HG02763 (cell line): ENCODE measurements at regions not wholly inside any gene's neighbourhood (a gene's known extent, or its start where the extent isn't known, plus 50 kb on each side); places are given as distances from the start of the nearest gene placed in this dataset.

Experiments
- ATAC-seq: cut with Tn5 transposase; IDR thresholded peaks from one replicate; pipeline ENCODE4 v1.9.1; 2021; ENCODE audit warnings: mild to moderate bottlenecking, moderate library complexity; ENCODE audit not compliant: unreplicated experiment

DNA sequence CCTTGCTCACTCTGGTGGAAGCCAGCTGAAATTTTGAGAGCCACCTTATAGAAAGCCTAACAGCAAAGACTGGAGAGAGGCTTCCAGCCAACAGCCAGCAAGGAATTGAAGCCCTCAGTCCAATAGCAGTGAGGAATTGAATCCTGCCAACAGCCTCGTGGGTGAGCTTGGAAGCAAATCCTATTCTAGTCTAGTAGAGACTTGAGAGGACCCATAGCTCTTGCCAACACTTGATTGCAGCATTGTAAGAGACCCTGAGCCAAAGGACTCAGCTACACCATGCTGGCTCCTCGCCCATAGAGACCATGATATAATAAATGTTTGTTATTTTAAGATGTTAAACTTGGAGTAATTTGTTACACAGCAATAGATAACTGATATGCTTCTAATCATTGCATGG, 403.0 kb upstream of the TNP1 start:
- no peak for ATAC-seq

DNA sequence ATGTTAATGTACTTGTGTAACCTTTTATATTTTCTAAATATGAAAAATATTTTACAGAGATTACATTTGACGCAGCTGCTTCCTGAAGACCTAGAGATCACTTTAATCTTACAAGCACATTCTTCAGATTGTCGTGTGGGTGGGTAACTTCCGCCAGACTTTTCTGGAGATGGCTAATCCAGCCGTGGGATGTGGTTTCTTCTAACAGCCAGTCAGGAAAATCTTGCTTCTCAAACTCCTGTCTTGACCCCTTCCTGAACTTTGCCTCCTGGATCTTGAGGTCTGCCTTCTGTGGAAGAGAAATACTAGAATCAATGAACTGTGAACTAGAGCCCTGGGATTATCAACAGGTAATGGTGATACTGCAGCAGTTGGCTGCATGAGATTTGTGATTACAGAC, 401.6 kb upstream of the TNP1 start:
- ATAC-seq, result no peak

DNA sequence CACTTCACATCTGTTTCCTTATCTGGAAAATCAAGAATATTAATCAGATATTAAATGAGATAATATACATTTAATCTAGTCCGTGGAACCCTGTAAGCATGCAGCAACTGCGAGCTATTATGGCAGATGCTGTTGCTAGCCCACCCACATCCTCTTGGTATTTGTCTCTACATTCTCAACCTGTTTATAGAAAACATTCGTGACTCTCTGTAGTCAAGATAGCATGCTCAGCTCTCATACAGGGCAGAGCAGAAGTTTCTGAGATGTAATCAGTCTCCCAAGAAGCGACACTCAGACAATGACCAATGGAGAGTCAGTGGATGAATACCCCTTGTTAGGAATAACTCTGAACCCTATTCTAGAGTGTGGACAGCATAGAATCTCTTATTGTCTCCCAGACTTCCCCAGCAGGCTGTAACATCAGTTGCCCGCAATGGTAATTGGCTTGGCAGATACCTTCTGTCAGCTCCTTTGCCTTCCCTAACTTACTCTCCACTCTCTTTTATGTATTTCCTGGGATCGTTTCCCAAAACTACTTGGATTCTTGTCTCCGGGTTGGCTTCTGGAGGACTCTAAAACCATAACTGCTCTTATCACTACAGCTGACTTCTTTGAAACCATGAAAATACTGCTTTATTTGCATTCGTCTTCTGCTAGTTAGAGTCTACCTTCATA, 400.7 kb upstream of the TNP1 start:
- ATAC-seq, result no peak

DNA sequence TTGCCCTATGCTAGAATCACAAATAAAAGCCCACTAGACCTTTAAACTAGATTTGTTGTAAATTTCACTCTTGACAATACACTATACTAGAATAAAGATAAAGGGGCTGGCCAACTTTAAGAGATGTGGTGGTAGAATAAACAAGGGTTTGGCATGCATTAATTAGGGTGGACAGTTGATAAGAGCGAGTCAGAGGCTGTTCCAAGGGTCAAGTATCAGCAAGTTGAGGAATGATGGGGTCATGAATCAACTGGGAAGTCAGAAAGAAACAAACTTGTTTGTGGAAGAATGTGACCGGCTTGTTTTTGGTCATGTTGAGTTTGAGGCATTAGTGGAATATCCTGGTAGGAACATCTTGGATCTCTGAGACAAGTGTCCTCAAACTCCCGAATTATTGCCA, 398.3 kb upstream of the TNP1 start:
- no peak for ATAC-seq

DNA sequence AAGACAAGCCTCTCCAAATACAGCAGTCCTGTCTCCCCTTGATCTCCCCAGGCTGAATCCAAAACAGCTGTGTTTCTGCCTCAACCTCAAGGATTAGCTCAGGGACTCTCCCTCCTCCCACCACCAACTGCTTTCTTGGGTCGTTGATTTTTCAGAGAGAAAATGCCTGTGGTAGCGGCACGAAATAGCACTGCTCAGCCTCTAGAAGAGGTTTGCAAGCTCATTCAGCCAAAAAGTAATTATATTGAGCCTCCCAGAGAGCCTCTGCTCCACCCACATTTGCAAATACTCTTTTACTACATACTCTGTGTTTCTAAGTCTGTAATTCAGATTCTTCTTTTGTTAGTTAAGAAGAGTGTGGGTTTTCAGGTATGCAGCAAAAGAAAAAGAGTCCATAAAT, 396.4 kb upstream of the TNP1 start:
- ATAC-seq, result no peak

DNA sequence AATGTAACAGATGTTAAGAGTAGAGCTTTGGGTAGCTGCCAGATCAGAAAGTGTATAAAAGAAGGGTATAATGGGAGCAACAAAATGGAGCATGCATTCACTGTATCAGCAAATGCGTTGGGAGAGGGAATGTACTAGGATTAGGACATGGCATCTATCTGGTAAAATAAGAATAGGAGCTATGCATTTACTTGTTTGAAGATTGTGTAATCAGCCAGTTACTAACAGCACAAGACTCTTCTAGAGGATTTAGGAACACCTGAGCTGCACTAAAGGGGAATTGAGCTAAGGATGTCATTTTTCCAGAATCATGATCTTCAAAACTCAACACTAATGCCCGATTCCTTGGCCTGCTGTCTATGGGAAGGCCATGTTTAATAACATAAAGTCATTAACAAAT, 394.2 kb upstream of the TNP1 start:
- no peak for ATAC-seq

DNA sequence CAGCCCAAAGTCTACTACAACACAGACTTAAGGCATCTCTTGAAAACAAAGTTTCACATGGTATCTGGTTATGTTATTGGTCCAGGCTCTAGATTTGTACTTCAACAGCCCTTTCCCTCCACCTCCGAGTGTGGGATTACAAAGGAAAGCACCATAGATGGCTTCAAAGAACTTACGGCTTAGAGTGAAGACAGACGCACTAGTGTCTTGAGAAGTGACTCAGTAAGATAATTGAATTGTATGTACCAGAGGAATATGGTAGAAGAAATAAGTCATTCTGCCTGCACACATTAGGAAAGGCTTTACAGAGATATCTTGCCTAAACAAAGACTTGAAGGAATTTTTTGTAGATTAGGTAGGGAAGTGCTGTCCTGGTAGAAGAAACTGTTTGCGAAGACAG, 392.3 kb upstream of the TNP1 start:
- no peak for ATAC-seq

DNA sequence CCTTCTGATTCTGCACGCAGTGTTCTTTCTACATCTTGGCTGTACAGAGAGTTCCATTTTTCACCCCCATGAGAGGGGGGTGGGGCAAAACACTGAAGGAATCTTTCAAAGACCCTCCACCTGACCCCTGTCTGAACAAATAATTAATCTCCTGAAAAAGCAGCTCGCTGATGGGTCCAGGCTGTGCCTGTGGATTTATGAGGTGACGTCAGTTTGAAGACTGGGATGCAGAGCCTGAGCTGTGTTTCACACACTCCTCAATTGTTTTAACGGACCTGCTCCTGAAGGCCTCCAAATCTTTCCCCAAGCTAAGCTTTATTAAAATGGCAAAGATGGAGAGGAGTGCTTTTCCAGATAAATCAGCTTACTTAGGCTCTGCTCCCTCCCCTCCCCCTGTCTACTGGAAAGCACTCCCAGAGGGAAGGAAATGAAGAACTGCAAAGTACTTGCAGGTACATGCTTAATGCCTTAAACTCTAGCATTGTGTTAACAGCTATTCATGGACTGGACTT, 390.2 kb upstream of the TNP1 start:
- ATAC-seq, result no peak

DNA sequence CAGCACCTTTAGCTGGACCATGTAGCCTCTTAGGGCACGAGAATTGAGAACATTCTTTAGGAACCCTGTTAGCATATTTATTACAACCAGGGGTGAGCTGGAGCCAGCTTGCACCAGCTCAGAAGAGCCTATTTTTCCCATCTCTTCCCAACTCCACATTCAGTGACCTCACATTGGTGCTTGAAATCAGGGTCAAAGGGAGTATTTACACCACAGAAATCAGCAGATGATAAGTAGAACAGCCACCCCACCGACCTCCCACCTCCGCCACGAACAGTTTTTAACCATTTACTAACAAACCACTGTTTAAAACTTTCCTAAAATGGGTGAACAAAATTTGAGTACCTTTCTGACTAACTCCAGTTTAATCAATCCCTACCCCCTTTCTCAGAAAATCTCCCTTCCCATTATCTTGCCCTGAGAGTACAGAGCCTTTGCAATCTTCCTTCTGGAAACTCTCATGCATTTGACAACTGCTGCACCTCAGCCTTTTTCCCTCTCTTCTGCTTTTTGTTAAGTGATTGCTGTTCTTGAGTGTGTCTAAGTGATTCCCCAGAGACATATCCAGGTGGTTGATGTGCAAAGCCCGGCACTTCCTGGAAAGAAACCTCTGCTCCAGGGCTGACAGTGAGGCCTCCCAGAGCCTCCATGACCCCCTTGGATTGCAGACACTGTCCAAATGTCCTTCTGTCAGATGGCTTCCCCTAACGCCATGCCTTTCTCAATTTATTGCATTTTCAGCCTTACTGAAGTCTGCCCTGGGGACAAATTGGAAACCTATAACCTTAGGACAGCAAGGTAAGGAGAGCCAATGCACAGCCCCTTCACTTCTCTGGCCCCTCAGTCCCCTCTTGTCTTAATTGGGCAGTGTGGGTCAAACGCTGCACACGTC, 389.5 kb upstream of the TNP1 start:
- no peak for ATAC-seq

DNA sequence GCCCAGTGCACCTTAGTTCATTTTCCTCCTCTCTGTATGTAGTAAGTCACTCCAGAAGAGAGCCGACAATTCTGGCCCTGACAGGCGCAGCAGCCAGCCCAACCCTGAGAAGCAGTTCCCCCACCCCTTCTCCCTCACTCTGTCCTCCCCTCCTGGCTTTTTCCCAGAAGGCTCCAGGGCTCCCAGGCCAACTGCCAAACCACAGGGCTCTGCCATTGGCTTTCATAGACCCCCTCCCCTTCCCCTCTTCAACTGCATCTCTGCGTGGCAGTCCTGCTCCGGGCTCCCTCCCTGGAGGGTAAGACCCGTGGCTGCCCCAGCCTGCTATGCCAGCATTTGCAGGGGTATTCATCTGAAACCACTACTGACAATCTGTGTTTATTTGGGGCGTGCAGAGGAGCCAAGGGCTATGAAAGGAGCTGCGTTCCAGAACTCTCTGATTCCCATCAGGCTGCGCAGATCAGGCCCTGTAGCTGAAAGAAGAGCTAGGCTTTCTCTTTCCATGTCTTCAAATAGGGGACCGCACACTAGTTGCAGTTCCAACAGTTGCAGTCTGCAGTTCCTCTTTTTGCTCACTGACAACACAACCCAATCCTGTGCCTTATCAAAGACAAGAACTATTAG, 388.6 kb upstream of the TNP1 start:
- peak; percentile 95 for ATAC-seq

DNA sequence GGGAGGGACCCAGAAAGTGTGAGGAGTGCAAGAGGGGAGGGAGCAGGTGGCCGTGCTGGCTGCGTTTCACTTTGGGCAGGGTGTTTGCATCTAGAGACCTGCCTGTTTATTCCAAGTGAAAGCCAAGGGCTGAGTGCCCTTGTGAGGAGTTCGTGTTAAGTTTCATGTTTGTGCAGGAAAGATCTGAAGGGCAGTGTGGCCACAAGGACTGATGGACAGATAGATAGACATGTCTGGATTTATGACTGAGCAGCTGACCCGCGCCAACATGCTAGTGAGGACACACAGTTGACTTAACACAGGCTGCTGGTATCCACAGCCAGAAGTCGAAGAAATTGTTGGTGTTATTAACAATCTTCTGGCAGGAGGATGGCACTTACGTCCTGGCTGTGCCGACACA, 387.6 kb upstream of the TNP1 start:
- no peak for ATAC-seq

DNA sequence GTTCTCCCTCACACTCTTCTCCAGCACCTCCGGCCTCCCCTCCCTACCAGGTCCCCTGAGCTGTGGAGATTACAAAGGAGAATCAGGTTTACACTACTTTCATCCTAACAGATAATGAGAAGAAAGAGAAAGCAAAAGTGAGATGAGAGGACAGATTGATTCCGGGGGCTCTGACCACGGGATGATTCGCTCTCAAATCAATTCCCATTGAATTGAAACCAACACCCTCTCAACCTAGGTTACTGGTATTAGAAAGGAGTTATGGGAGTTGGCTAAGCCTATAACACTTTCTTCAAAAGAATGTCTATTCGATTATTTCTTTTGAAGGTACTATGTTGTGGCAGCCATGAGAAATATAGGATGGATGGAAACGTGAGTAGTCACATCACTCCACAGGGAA, 386.2 kb upstream of the TNP1 start:
- ATAC-seq, result no peak

DNA sequence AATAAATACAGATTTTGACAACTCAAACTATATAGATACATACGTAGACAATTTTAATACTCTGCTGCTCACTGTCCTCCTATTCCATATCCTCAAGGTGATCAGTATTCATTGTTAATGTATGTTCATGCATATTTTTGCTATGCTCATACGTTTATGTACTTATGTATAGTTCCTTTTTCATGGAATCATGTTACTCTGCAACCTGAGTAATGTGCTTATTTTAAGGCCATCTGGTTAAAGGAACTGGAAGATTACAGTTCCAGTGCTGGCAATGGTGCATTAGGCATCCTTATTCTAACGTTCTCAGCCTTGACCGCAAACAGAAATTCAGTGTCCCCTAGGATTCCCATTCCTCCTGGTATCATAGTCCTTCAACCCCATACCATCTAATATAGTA, 385.0 kb upstream of the TNP1 start:
- ATAC-seq, result no peak

DNA sequence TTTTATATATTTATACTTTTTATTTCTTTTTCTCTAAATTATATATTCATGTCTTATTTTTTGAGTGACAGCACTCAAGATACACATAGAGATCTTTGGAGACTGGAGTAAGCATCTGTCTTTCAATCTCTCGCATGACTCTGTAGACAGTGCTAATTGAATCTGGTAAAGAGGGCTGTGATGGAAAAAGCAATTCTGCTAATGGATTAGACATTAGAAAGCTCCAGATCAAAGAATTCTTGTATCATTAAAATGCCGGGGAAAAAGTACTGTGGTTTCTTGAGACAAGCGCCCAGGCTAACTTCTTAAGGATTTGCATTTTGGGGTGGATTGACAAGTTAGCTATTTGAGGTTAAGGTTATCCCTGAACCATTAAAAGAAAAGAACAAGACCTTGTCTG, 383.1 kb upstream of the TNP1 start:
- no peak for ATAC-seq

DNA sequence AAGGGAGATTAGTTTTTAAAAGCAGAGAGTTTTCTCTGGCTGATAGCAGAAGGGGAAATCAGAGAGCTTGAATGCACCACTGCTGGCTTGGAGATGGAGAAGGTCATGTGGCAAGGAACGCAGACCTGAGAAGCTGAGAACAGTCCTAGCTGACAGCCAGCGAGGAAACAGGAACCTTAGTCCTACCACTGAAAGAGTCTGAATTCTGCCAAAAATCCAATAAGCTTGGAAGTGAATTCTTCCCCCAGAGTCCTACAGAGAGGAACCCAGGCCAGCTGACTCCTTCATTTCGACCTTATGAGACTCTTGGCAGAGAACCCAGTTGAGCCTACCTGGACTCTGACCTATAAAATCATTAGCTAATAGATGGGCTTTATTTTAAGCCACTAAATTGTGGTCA, 371.9 kb upstream of the TNP1 start:
- ATAC-seq, result no peak

DNA sequence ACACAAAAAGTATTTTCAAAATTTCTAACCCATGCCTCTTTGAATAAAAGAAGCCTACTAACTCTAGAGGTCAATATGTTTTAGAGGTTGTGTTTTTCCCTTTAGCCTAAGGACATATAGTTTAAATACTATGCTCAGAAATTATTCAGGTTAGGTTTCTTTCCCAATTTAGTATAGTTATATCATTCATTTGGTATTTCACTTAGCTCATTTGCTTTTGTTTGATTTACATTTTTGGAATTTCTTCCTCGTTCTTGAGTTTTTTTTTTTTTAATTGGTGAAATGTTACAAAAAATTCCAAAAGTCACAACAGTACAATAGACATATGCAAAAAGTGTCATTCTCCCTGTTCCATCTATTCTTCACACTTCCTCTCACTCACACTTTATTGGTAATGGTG, 371.3 kb upstream of the TNP1 start:
- ATAC-seq, result no peak

DNA sequence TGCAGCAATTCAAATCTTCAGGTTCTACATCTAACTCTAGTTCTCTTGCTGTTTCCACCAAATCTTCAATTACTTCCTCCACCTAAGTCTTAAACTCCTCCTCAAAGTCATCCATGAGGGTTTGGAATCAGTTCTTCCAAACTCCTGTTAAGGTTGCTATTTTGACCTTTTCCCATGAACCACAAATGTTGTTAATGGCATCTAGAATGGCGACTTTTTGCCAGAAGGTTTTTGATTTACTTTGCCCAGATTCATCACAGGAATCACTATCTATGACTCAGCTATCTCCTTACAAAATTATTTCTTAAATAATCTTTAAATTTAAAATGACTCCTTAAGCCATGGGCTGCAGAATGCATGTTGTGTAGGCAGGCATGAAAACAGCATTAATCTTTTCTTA, 368.9 kb upstream of the TNP1 start:
- no peak for ATAC-seq

DNA sequence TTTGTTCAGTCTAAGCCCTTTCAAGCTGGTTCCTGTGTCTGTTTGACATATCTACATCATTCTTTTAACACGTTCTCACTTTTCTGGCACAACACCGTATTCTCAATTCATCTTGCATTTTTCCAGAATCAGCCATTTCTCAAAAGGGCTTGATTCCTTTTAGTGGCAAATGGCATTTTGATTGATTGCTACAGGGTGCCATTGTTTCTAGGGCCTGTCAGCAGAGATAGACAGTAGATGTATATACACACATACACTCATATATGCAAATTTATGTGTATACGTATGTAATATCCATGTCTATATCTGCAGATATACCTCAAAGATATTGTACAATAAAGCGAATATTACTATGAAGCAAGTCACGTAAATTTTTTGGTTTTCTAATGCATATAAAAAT, 367.9 kb upstream of the TNP1 start:
- no peak for ATAC-seq

DNA sequence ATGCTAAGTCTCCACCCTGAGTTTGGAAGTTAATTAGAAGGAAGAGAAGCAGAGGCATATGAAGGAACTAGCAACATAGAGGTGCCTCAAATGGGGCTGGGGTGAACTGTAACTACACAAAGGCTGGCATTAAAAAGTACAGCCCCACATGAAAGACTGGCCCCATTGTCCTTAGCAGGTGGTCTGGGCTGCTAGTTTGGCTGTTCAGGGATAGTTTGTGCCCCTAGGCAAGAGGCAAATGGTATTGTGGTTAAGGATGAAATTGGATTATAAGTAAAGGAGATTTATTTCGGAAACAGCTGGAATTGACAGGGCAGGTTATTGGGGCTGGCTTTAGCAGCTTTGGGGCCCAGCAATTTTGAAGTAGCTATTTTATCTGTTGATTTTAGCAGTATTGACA, 365.7 kb upstream of the TNP1 start:
- no peak for ATAC-seq

DNA sequence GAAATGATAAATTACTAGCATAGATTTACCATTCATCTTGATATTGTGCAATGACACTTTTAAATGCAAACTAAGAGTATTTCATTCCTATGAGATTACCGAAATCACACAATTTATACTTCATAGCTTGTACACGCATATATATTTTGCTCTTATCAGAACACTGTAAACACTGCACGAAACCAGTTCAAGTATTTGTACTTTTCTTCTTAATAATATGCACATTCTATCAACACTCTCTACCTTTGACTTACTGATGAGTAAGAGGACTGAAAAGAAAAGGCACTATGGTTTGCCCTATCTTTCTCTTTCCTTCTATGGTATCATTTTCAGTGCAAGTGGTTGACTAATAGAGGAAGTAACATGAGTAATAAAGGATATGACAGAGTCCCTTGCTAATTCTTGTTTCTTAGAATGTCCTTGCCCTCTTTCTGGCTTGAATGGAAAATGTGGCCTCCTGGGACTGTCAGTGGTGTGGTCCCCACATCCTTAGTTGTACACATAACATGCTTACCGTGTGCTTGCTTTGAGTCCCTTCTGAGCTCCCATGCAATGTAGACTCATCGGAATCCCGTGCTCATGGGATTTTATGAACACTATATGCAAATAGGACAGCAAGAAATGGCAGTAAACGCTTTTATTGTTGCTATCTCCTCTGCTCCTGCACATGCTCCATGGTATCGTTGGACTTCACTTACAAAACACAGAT, 363.5 kb upstream of the TNP1 start:
- peak; percentile 68 for ATAC-seq

DNA sequence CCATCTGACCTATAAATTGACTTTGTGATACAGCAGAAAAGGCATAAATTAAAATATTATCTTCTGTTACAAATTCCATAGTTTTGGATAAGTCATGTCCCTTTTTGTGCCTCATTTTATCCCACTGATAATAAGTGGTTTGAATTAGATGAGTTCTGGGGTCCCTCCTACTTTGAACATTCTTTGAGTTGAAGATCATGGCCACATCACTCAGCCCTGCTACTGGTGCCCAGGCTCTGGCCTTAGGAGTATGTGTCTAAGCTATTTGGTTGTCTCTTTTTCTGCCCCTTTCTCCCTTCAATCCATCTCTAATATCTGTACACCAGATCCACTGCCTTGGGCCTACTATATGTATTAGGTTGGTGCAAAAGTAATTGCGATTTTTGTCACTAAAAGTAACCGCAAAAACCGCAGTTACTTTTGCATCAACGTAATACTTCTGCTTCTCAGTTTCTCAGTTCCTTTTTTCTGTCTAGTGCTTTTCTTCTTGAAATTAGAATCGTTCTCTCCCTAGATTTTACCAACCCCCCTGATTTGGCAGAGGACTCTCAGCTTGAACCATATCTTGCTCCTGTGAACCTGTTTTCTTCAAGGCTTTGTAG, 362.5 kb upstream of the TNP1 start:
- ATAC-seq, result peak; percentile 36
